Parathyroid adenoma (tissue), 2 donors: ENCODE measurements at regions not wholly inside any gene's neighbourhood (a gene's known extent, or its start where the extent isn't known, plus 50 kb on each side); places are given as distances from the start of the nearest gene placed in this dataset.

ENCODE experiments used
- H2AFZ ChIP-seq: fragments of 300-600 bp; sonication (generic); one replicate; pipeline ENCODE4 v1.7.0; 2017; ENCODE audit warnings: antibody characterized with exemption, mild to moderate bottlenecking
- H3K27ac ChIP-seq: fragments of 300-600 bp; sonication (generic); one replicate; pipeline ENCODE4 v1.7.0; 2017
- H3K27me3 ChIP-seq: fragments of 300-600 bp; sonication (generic); one replicate; pipeline ENCODE4 v1.7.0; 2017; ENCODE audit warnings: low read length; ENCODE audit not compliant: control insufficient read depth, insufficient read depth
- H3K36me3 ChIP-seq: fragments of 300-600 bp; sonication (generic); one replicate; pipeline ENCODE4 v1.7.0; 2017; ENCODE audit warnings: low read length; ENCODE audit not compliant: control insufficient read depth, insufficient read depth
- H3K4me1 ChIP-seq: fragments of 300-600 bp; sonication (generic); one replicate; pipeline ENCODE4 v1.7.0; 2017; ENCODE audit warnings: control low read depth
- H3K4me2 ChIP-seq: fragments of 300-600 bp; sonication (generic); one replicate; pipeline ENCODE4 v1.7.0; 2017; ENCODE audit warnings: low read length
- H3K4me3 ChIP-seq: fragments of 300-600 bp; sonication (generic); one replicate; pipeline ENCODE4 v1.7.0; 2017; ENCODE audit warnings: low read depth, low read length
- H3K79me2 ChIP-seq: fragments of 300-600 bp; sonication (generic); one replicate; pipeline ENCODE4 v1.7.0; 2017; ENCODE audit warnings: control low read depth
- H3K9ac ChIP-seq: fragments of 300-600 bp; sonication (generic); one replicate; pipeline ENCODE4 v1.7.0; 2017; ENCODE audit warnings: mild to moderate bottlenecking
- H3K9me3 ChIP-seq: fragments of 300-600 bp; sonication (generic); one replicate; pipeline ENCODE4 v1.7.0; 2017; ENCODE audit warnings: low read length; ENCODE audit not compliant: control insufficient read depth
- TF ChIP-seq, protein P1 (sequence below): fragments of 300-600 bp; sonication (generic); IDR thresholded peaks from one replicate; pipeline ENCODE4 v1.7.0; 2017; ENCODE audit warnings: antibody characterized with exemption, mild to moderate bottlenecking
- donor health status: primary hyperparathyroidism.

DNA sequence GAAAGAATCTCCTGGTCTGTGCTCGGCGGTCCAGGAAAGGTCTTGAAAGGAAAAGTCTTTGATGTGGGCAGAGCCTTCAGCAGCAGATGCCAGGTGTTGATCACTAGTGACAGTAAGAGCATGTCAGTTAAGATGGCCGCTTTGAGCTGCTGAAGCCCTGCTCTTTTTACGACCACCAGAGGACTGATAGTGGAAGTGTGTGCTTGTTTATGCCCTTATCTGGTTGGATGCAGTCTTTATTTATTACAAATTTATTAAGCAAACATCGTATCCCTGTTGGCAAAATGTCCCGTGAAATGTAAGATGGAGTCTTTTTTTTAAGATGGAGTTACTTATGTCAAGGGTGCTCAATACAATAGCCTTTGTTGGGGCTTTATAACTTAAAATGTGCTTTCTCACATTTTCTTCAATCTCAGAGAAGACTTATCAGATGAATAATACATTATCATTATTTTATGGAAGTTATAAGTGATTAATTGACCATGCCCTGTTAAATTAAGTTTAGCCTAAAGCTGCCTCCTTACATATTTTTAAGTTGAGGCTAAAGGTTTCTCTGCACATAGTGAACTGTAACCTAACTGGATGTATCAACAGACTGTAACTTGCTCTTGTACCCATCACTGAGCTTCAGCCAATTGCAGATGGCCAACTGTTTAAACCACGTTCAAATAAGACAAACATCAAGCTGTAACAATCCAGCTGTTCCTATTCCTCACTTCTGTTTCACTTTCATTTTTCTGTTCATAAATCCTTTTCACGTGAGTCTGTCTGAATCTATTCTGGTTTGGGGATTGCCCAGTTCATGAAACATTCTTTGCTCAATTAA, 97.4 kb upstream of the PIK3CG start:
- peaks cover 2% of the 10 kb centered on the region for H3K4me1 ChIP-seq
- no peaks in the 10 kb centered on the region for H3K27me3 ChIP-seq
- H3K9ac ChIP-seq, result no peak overlapping the region
- H3K9me3 ChIP-seq, result no peaks in the 10 kb centered on the region
- no peaks in the 10 kb centered on the region for H3K36me3 ChIP-seq
- TF ChIP-seq, protein P1, sequence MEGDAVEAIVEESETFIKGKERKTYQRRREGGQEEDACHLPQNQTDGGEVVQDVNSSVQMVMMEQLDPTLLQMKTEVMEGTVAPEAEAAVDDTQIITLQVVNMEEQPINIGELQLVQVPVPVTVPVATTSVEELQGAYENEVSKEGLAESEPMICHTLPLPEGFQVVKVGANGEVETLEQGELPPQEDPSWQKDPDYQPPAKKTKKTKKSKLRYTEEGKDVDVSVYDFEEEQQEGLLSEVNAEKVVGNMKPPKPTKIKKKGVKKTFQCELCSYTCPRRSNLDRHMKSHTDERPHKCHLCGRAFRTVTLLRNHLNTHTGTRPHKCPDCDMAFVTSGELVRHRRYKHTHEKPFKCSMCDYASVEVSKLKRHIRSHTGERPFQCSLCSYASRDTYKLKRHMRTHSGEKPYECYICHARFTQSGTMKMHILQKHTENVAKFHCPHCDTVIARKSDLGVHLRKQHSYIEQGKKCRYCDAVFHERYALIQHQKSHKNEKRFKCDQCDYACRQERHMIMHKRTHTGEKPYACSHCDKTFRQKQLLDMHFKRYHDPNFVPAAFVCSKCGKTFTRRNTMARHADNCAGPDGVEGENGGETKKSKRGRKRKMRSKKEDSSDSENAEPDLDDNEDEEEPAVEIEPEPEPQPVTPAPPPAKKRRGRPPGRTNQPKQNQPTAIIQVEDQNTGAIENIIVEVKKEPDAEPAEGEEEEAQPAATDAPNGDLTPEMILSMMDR, result no peak
- H3K4me2 ChIP-seq, result no peak overlapping the region
- H3K4me3 ChIP-seq, result no peak overlapping the region
- no peaks in the 10 kb centered on the region for H3K79me2 ChIP-seq
- no peak overlapping the region for H2AFZ ChIP-seq
- no peak overlapping the region for H3K27ac ChIP-seq

DNA sequence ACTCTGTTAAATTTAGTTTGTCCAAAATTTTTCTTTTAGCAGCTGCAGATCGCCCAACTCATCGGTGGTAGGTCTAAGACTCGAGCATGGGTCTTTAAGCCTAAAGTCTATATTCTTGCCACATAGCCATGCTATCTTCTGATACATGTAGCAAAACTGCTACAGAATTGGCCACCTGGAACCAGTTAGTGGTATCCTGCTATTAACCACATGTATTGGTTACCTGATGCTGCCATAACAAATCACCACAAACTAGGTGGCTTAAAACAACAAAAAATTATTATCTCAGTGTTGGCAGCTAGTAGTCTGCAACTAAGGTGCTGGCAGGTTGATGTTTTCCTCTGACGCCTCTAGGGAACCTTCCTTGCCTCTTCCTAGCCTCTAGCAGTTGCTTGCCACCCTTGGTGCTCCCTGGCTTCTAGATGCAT, 96.7 kb upstream of the PIK3CG start:
- peaks cover 2% of the 10 kb centered on the region for H3K4me1 ChIP-seq
- H3K4me3 ChIP-seq, result no peak overlapping the region
- H3K9ac ChIP-seq, result no peak overlapping the region
- no peaks in the 10 kb centered on the region for H3K27me3 ChIP-seq
- H3K36me3 ChIP-seq, result no peaks in the 10 kb centered on the region
- peak overlapping the region; percentile 40 for H2AFZ ChIP-seq
- H3K27ac ChIP-seq, result no peak overlapping the region
- no peaks in the 10 kb centered on the region for H3K9me3 ChIP-seq
- TF ChIP-seq, protein P1, result no peak
- no peaks in the 10 kb centered on the region for H3K79me2 ChIP-seq
- no peak overlapping the region for H3K4me2 ChIP-seq

DNA sequence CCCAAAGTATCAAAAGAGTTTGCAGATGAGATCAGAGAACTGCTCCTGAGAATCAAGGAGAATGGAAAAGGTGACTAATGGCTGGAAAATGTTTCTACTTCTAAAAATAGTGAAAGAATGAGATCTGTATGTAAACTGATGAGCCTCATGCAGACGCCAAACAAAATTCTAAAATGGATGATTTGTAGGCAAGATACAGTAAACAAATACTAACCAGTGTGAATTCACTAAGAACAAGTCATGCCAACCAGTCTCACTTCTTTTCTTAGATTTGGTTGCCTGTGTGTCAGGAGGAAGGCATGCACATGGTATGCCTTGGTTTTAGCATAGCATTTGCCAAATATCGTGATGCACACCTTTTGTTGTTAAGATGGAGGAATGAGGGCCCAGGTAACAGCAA, 94.9 kb upstream of the PIK3CG start:
- Histone ChIP-seq H3K9me3 (no peaks in the 10 kb centered on the region), H3K4me1 (peaks cover 2% of the 10 kb centered on the region), H3K4me3 (no peak overlapping the region), H3K36me3 (no peaks in the 10 kb centered on the region), H3K79me2 (no peaks in the 10 kb centered on the region), H3K9ac (no peak overlapping the region), H3K27me3 (no peaks in the 10 kb centered on the region), H3K4me2 (peak overlapping the region; percentile 28), H3K27ac (peak overlapping the region; percentile 3), H2AFZ (peak overlapping the region; percentile 63)
- TF ChIP-seq, protein P1, result no peak

DNA sequence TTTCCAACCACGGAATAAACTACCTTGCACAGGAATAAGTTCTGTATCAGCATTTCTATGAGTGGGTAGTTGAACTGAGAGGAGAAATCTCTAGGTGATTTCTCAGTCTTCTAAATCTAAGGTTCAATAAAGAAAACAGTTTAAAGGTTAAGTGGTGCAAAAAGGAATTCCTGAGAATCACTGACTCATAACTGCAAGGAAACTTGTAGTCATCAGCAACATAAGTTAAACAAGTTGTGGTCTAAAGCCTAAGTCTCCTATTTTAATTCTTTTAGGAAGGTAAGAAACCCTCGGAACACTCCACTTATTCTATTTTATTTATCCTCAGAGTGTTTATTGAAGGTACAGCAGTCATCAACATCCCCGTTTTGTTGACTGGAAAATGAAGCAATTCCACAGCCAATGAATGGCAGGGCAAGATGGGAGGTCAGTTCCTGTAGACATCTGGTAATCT, 92.4 kb upstream of the PIK3CG start:
- H3K27ac ChIP-seq, result no peak overlapping the region
- H3K4me3 ChIP-seq, result no peak overlapping the region
- H3K36me3 ChIP-seq, result no peaks in the 10 kb centered on the region
- no peak overlapping the region for H3K9ac ChIP-seq
- H3K27me3 ChIP-seq, result no peaks in the 10 kb centered on the region
- H3K4me1 ChIP-seq, result peaks cover 2% of the 10 kb centered on the region
- H2AFZ ChIP-seq, result peak overlapping the region; percentile 1
- H3K79me2 ChIP-seq, result no peaks in the 10 kb centered on the region
- TF ChIP-seq, protein P1, result no peak
- H3K4me2 ChIP-seq, result no peak overlapping the region
- H3K9me3 ChIP-seq, result no peaks in the 10 kb centered on the region

DNA sequence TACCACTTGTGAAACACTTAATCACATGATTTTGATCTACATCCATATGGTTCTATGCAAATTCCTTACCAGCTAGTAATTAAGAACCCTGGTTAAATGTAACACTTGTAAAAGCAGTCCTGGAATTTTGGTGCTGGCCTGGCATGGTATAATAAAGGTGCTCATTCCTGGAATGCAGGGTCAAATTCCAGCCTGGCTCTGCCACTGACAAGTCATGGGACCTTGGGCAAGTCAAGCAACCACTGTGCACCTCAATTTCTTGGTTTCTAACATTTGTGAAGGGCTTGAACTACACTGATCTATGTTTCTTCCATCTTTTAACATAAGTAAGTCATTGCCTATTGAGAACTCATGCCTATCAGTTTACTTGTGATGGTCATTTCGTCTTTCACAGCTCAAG, 91.9 kb upstream of the PIK3CG start:
- no peak overlapping the region for H3K9ac ChIP-seq
- TF ChIP-seq, protein P1, result no peak
- H3K36me3 ChIP-seq, result no peaks in the 10 kb centered on the region
- H3K9me3 ChIP-seq, result no peaks in the 10 kb centered on the region
- H3K79me2 ChIP-seq, result no peaks in the 10 kb centered on the region
- no peak overlapping the region for H3K4me2 ChIP-seq
- no peak overlapping the region for H3K4me3 ChIP-seq
- no peak overlapping the region for H3K27ac ChIP-seq
- peaks cover 2% of the 10 kb centered on the region for H3K4me1 ChIP-seq
- no peaks in the 10 kb centered on the region for H3K27me3 ChIP-seq
- no peak overlapping the region for H2AFZ ChIP-seq
